ENCODE measurements at regions not wholly inside any gene's neighbourhood (a gene's known extent, or its start where the extent isn't known, plus 50 kb on each side); places are given as distances from the start of the nearest gene placed in this dataset.

- TF ChIP-seq POLR2A (IDR thresholded peaks at IDR 0.05), result no peak
- TF ChIP-seq CTCF (IDR thresholded peaks at IDR 0.05), result no peak
Observed at GRCh38 chr14:55912344-55912743, 205.9 kb upstream of the PELI2 start.

All from thyroid gland (tissue), 4 donors.